HCT116 (cell line): ENCODE measurements at regions not wholly inside any gene's neighbourhood (a gene's known extent, or its start where the extent isn't known, plus 50 kb on each side); places are given as distances from the start of the nearest gene placed in this dataset.

Experiments
- ATAC-seq: fragments of 200-7000 bp; cut with Tn5 transposase; 2 replicates; pipeline ENCODE4 v1.9.1; 2020; ENCODE audit warnings: mild to moderate bottlenecking, moderate library complexity
- BruUV-seq: library from RNA; stranded (reverse); fragments of 400-500 nt; replicated peaks from 2 replicates; lab custom pipeline; 2021; lab: Mats Ljungman, UMichigan
- CTCF ChIA-PET: fragments of 300-600 bp; sonication (Branson Sonifier 250); formaldehyde crosslinking; loops from one replicate; lab custom pipeline; 2021; ENCODE audit warnings: antibody characterized with exemption; lab: Charles Lee
- POLR2A ChIA-PET: fragments of 300-600, 350-600 bp; sonication (Branson Sonifier 250); formaldehyde crosslinking; loops from one replicate; lab custom pipeline; 2021; ENCODE audit warnings: antibody characterized with exemption; lab: Charles Lee
- RAD21 ChIA-PET, 2 experiments: fragments of 300-600 bp; sonication (Branson Sonifier 250); formaldehyde crosslinking; loops; one replicate each; lab custom pipeline; 2023; ENCODE audit warnings: low total read pairs in 2 of 2; ENCODE audit not compliant: uncharacterized antibody in 2 of 2, unreplicated experiment in 2 of 2, low non-redundant PET in 1 of 2; lab: Charles Lee
- DNase-seq: peaks from one replicate; pipeline ENCODE4 v3.0.0-alpha.2; 2010; ENCODE audit warnings: low read depth, low spot score
- H2AFZ ChIP-seq: fragments of 200-600 bp; shearing (Covaris generic), sonication (generic); 2 replicates; pipeline ENCODE4 v1.6.1; 2017; ENCODE audit warnings: low read depth, mixed run types, mixed read lengths, antibody characterized with exemption, low read length; ENCODE audit not compliant: poor library complexity, severe bottlenecking
- H3K27ac ChIP-seq: 2 replicates; pipeline ENCODE4 v1.5.1; 2012; ENCODE audit warnings: low read depth, low read length
- H3K27me3 ChIP-seq: fragments of 200-600 bp; sonication (generic); 2 replicates; pipeline ENCODE4 v1.6.1; 2016; ENCODE audit warnings: mixed run types, low read length, mixed read lengths; ENCODE audit not compliant: insufficient read depth
- H3K36me3 ChIP-seq, 2 experiments: fragments of 200-500 bp in 1 of 2; fragments of 200-600 bp in 1 of 2; sonication (Bioruptor generic) in 1 of 2; sonication (generic) in 1 of 2; 2 replicates each; pipeline versions ENCODE4 v1.5.1 to v1.6.1; 2014 to 2016; ENCODE audit warnings: low read length in 2 of 2, inconsistent platforms in 1 of 2, mixed read lengths in 1 of 2, mixed run types in 1 of 2; ENCODE audit not compliant: insufficient read depth in 2 of 2, control insufficient read depth in 1 of 2
- H3K4me1 ChIP-seq, 2 experiments: fragments of 200-600 bp in 1 of 2; sonication (generic) in 1 of 2; 2 replicates each; pipeline versions ENCODE4 v1.5.1 to v1.6.1; 2012 to 2017; ENCODE audit warnings: low read length in 2 of 2, inconsistent platforms in 1 of 2, mild to moderate bottlenecking in 1 of 2, mixed read lengths in 1 of 2, mixed run types in 1 of 2, moderate library complexity in 1 of 2; ENCODE audit not compliant: insufficient read depth in 2 of 2, control insufficient read depth in 1 of 2
- H3K4me2 ChIP-seq: fragments of 200-600 bp; sonication (generic); 2 replicates; pipeline ENCODE4 v1.6.1; 2017; ENCODE audit warnings: mixed run types, low read length, mixed read lengths
- H3K4me3 ChIP-seq, 2 experiments: fragments of 200-600 bp in 1 of 2; sonication (generic) in 1 of 2; replicated peaks in 1 of 2; 2 replicates each; pipeline ENCODE4 v1.5.1; 2011 to 2016; ENCODE audit warnings: low read length in 2 of 2, control low read depth in 1 of 2, low read depth in 1 of 2, mild to moderate bottlenecking in 1 of 2, mixed read lengths in 1 of 2, mixed run types in 1 of 2
- H3K79me2 ChIP-seq: fragments of 200-600 bp; sonication (generic); 2 replicates; pipeline ENCODE4 v1.6.1; 2017; ENCODE audit warnings: mild to moderate bottlenecking, mixed run types, low read length, moderate library complexity, mixed read lengths; ENCODE audit not compliant: insufficient read depth
- H3K9ac ChIP-seq: fragments of 200-600 bp; sonication (generic); 2 replicates; pipeline ENCODE4 v1.6.1; 2016; ENCODE audit warnings: low read length, mixed read lengths
- H3K9me2 ChIP-seq: fragments of 200-600 bp; sonication (generic), shearing (Covaris generic); 2 replicates; pipeline ENCODE4 v1.6.1; 2017; ENCODE audit warnings: mixed run types, mild to moderate bottlenecking, moderate library complexity; ENCODE audit not compliant: insufficient read depth
- H3K9me3 ChIP-seq, 2 experiments: fragments of 200-500 bp in 1 of 2; fragments of 200-600 bp in 1 of 2; sonication (Bioruptor generic) in 1 of 2; sonication (generic) in 1 of 2; 2 replicates each; pipeline ENCODE4 v1.6.1; 2014 to 2017; ENCODE audit warnings: low read length in 2 of 2, mixed read lengths in 2 of 2, inconsistent platforms in 1 of 2, low read depth in 1 of 2, mild to moderate bottlenecking in 1 of 2, mixed run types in 1 of 2, moderate library complexity in 1 of 2; ENCODE audit not compliant: control insufficient read depth in 1 of 2, insufficient read depth in 1 of 2
- H4K20me1 ChIP-seq: fragments of 200-600 bp; sonication (generic), shearing (Covaris generic); 2 replicates; pipeline ENCODE4 v1.6.1; 2017; ENCODE audit warnings: mixed run types, mild to moderate bottlenecking, moderate library complexity; ENCODE audit not compliant: insufficient read depth
- CBX3 ChIP-seq: IDR thresholded peaks from 2 replicates; pipeline ENCODE4 v1.6.1; 2012; ENCODE audit warnings: low read depth
- FOSL1 ChIP-seq: IDR thresholded peaks from 2 replicates; pipeline ENCODE4 v1.6.1; 2012; ENCODE audit warnings: low read depth
- JUND ChIP-seq: IDR thresholded peaks from 2 replicates; pipeline ENCODE4 v1.6.1; 2012
- POLR2AphosphoS5 ChIP-seq: IDR thresholded peaks from 2 replicates; pipeline ENCODE4 v1.6.1; 2011; ENCODE audit warnings: mild to moderate bottlenecking, low read depth, low read length, moderate library complexity
- SP1 ChIP-seq: IDR thresholded peaks from 2 replicates; pipeline ENCODE4 v1.6.1; 2012; ENCODE audit warnings: low read depth
- intact Hi-C: fragments of 100-400 bp; cut with micrococcal nuclease; formaldehyde crosslinking; loops from 2 replicates; pipeline ENCODE4 v1.10.0; 2022
- TF ChIP-seq, protein P1 (sequence below): IDR thresholded peaks from 2 replicates; pipeline ENCODE4 v1.6.1; 2012; ENCODE audit warnings: low read depth
- TF ChIP-seq, protein P2 (sequence below): IDR thresholded peaks from 2 replicates; pipeline ENCODE4 v1.6.1; 2012

DNA sequence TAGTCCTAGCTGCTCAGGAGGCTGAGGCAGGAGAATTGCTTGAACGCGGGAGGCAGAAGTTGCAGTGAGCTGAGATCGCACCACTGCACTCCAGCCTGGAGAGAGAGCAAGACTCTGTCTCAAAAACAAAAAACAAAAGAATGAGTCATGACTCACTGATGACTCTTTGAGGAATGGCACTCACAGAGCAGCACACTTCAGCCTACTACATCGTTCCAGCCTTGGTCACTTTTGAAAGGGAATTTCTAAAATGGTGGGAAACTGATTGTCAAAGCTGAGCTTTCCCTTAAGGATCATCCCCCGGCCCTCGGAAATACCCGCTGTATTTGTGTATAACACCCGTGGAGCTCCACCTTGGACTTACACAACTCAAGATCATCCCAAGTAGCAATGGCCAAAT is 217.3 kb upstream of the HS6ST1 start:
- Histone ChIP-seq H3K27ac (no peak overlapping the region), H3K27me3 (no peaks in the 10 kb centered on the region), H3K9ac (0 out of 2 replicates have a peak overlapping the region, but pooled peaks have one; percentile 20), H3K9me3 (no peaks in the 10 kb centered on the region), H4K20me1 (no peaks in the 10 kb centered on the region), H3K4me2 (peak overlapping the region; percentile 63), H2AFZ (peak overlapping the region; percentile 94), H3K4me3 (peak overlapping the region in 1 of 2 experiments; percentile 30; a peak in 2 of 4 replicates), H3K9me2 (no peaks in the 10 kb centered on the region; the same call in 1 of the 2 replicates), H3K36me3 (no peaks in the 10 kb centered on the region), H3K79me2 (no peaks in the 10 kb centered on the region), H3K4me1 (peaks cover 20 to 44% of the 10 kb centered on the region in 2 experiments; a peak in 3 of 4 replicates)
- CTCF ChIA-PET, result no interaction called here
- ATAC-seq (peak; percentile 70), DNase-seq (peak; percentile 54)
- no TSS peak for BruUV-seq
- intact Hi-C loops, result no loop called here
- RAD21 ChIA-PET, result no interaction called here
- POLR2A ChIA-PET, result no interaction called here
- TF ChIP-seq FOSL1, result peak; percentile 75
- TF ChIP-seq CBX3, result peak; percentile 78; the same call in 1 of the 2 replicates
- TF ChIP-seq, protein P1, sequence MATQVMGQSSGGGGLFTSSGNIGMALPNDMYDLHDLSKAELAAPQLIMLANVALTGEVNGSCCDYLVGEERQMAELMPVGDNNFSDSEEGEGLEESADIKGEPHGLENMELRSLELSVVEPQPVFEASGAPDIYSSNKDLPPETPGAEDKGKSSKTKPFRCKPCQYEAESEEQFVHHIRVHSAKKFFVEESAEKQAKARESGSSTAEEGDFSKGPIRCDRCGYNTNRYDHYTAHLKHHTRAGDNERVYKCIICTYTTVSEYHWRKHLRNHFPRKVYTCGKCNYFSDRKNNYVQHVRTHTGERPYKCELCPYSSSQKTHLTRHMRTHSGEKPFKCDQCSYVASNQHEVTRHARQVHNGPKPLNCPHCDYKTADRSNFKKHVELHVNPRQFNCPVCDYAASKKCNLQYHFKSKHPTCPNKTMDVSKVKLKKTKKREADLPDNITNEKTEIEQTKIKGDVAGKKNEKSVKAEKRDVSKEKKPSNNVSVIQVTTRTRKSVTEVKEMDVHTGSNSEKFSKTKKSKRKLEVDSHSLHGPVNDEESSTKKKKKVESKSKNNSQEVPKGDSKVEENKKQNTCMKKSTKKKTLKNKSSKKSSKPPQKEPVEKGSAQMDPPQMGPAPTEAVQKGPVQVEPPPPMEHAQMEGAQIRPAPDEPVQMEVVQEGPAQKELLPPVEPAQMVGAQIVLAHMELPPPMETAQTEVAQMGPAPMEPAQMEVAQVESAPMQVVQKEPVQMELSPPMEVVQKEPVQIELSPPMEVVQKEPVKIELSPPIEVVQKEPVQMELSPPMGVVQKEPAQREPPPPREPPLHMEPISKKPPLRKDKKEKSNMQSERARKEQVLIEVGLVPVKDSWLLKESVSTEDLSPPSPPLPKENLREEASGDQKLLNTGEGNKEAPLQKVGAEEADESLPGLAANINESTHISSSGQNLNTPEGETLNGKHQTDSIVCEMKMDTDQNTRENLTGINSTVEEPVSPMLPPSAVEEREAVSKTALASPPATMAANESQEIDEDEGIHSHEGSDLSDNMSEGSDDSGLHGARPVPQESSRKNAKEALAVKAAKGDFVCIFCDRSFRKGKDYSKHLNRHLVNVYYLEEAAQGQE, result no peak
- TF ChIP-seq SP1, result peak; percentile 19; the same call in 1 of the 2 replicates
- TF ChIP-seq JUND, result peak; percentile 73
- TF ChIP-seq, protein P2, sequence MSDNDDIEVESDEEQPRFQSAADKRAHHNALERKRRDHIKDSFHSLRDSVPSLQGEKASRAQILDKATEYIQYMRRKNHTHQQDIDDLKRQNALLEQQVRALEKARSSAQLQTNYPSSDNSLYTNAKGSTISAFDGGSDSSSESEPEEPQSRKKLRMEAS, result 0 out of 2 replicates have a peak, but pooled peaks have one; percentile 11
- no peak for TF ChIP-seq POLR2AphosphoS5
